Activated T-helper 1 cell treated with Interleukin-2 at 50 U/mL for 16 hours (primary cell): ENCODE measurements at regions not wholly inside any gene's neighbourhood (a gene's known extent, or its start where the extent isn't known, plus 50 kb on each side); places are given as distances from the start of the nearest gene placed in this dataset.

Experiments
- DNase-seq: peaks from one replicate; pipeline ENCODE4 v3.0.0-alpha.2; 2020; ENCODE audit warnings: low read depth

DNA sequence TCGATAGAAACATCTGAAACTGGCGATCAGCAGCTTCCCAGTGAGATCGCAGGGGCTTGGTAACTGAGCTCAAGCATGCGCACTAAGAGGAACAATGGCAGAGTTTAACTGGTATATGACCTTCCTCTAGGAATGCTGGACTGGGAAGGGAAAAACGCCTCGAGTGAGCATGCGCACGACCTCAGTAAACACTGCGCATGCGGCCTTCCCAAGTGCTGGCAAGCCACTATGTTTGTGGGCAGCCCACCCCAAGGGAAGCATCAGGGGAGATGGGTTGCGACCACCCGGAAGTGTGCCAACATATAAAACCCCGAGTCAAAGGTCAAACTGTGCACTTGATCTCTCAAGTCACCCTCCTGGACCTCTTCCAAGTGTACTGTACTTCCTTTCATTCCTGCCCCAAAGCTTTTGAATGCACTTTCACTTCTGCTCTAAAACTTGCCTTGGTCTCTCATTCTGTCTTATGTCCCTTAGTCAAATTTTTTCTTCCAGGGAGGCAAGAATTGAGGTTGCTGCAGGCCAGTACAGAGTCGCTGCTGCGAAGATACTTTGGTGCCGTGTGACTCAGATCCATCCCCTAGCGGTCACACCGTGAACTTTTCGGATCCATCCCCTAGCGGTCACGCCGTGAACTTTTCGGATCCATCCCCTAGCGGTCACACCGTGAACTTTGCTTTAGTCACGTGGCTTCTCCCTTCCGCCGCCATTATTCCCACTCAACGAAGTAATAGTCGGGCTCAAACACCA, 243.3 kb downstream of the FAM43A start:
- DNase-seq = no peak

DNA sequence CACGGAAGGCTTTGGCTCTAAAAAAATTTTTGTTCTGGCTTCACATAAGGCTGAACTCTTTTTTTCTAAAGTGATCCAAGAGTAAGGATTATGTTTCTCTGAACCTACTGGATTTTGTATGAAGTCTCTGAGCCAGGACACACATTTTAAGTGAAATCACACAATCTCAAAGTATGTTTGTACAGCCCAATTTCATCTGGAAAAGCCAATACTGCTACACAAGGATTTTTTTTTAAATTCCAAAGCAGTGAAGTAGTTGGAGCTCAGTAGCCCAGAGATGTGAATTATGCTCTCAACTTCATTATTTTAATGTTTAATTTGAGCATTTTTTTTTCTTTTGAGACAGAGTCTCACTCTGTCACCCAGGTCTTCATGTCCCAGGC, 243.9 kb downstream of the FAM43A start:
- no peak for DNase-seq

DNA sequence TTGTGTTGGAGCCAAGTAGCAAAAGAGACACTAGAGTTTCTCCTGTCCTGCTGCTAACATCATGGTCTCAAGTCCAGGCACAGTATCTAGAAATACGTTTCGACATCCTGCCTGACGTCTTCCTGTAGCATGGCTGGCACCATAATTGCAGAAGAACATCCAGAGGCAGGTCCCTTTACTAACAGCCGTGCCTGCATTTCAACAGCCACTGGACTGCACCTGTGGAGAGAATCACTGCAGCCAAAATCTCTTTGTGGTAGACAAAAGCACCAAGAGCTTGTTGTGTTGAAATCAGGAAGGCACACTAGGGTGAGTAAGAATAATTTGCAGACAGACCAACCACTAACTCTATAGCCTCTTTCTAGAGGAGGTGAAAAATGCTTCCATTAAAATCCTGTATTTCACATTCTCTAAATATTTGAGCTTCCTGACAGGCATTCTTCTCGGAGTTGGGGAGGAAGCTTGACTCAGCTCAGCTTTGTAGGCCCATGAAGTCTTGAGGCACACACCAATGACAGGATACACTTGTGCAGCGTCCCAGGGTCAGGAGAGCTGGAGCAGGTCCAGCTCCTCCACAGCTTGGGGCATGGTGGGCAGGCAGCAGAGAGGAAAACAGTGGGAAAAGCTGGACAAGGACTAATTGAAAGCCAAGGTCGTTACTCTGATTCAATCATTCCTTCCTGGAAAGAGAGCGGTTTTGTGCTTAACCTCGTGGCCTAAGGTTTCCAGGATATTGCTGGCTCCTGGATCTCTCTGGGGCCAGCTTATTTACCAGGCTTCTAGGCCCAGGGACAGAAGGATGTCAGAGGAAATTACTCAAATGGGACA, 244.9 kb downstream of the FAM43A start:
- DNase-seq = no peak

DNA sequence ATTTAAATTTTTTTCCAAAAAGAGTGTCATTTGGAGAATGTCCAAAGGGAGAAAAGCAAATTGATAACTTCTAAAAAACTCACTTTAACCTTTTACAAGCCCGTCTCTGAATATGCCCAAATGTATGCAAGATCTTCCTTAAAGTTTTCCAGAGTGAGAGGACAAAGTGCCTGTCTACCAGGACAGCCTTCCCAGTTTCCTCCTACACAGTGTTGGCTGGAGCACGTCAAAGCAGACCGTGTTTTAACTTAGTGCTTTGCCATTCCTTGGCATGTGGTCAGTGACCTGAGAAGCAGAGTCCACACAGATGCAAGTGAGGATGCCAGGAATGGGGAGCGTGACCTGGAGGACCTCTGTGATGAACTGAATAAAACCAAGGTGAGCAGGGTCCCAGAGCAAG, 245.7 kb downstream of the FAM43A start:
- DNase-seq = no peak

DNA sequence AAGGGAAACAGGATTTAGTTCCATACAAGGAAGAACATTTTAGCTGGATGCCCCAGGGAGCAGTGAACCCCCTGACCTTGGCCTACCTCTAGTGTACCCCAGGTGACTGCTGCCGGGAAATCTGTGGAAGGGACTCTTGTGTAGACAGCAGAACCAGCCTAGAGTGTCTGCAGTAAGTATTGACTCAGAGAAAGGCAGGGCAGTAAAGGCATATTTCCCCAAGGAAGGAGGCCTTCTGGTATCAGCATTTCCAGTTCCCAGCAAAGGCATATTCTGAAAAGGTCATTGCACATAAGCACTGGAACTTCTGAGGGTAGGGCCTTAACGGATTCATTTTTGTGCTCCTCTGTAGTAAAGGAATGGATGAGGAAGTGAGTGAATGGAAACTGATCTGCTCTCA, 246.2 kb downstream of the FAM43A start:
- DNase-seq = no peak

DNA sequence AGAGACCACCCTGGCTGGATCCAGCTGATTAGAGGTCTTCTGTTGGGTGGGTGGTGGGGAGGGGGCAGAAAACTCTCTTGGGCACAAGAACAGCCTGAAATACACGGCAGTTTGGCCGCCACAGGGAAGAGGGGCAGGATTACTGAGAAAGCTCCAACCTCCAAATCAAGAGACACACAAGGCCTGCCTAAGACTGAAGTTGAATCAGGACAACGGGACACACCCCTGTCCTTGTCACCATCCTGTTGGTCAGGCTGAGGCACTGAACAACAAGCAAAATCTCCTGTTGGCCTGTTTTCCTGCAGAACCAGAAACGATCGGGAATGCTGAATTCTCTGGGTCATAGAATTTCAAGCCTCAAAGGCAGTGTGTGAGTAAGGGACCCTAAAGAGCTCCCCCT, 247.8 kb downstream of the FAM43A start:
- DNase-seq = no peak

DNA sequence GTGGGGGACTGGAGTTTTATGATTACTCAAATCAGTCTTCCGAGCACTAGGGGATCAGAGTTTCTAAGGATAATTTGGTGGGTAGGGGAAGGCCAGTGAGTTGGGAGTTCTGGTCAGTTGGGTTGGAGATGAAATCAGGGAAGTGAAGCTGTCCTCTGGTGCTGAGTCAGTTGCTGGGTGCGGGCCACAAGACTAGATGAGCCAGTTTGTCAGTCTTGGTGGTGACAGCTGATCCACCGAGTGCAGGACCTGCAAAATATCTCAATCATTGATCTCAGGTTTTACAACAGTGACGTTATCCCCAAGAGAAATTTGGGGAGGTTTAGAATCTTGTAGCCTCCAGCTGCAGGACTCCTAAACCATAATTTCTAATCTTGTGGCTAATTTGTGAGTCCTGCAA, 249.4 kb downstream of the FAM43A start:
- DNase-seq = no peak

DNA sequence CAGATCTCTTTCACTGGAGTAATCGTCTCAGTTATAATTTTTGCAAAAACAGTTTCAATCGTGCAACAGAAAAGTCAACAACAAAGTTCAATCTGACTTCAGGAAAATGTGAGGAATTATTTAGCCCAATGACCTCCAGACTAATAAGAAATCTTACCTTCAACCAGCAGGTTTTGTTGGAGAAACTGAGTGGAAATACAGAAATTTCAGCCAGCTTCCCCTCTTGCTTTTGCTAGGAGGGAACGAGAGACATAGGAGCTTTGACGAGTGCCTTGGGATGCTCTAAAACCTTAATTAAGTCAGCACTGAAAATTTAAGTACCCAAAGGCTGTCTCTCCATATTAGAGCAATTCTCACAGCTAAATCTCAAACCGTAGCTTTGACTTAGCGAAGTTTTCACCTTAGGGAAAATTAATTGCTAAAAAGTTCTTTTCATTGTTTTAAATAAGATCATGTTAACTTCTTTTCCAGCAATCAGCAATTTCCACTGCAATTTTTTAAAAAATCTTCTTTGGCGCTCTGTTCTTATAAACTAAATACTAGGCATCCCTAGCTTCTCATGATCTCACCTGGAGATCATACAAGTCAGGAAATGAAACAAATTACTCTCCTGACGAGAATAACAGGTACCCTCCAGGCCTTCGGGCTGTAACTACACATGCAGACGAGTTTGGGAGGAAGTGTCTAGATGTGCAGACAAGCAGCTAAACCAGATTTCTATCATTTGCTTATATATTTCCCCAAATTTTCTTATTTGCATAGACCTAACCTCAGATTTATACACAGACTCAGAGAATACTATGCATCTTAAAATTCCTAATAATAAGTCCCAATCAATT, 250.2 kb downstream of the FAM43A start:
- DNase-seq = no peak

DNA sequence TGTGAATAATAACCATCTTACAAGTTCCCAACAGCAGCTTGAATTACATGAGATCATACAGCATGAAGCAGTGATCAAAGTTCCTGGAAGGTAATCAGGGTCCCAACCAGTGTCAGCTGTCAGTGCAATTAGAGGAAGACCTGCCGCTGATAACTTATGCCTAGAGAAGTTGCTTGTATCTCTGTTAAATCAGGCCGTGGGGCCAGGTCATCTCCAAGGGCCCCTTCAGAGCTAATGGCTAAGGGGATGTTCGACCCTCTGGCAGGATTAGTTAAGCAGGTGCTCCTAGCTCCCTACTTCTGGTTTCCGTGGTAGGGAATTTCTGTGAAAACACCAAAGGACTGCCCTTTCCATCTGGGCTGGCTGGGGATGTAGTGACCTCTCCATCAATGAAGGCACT, 251.0 kb downstream of the FAM43A start:
- DNase-seq = no peak

- no peak for DNase-seq
Observed at GRCh38 chr3:194937144-194937543, 251.5 kb downstream of the FAM43A start.

GRCh38 chr3:194937882-194938321, 252.2 kb downstream of the FAM43A start:
- no peak for DNase-seq

DNA sequence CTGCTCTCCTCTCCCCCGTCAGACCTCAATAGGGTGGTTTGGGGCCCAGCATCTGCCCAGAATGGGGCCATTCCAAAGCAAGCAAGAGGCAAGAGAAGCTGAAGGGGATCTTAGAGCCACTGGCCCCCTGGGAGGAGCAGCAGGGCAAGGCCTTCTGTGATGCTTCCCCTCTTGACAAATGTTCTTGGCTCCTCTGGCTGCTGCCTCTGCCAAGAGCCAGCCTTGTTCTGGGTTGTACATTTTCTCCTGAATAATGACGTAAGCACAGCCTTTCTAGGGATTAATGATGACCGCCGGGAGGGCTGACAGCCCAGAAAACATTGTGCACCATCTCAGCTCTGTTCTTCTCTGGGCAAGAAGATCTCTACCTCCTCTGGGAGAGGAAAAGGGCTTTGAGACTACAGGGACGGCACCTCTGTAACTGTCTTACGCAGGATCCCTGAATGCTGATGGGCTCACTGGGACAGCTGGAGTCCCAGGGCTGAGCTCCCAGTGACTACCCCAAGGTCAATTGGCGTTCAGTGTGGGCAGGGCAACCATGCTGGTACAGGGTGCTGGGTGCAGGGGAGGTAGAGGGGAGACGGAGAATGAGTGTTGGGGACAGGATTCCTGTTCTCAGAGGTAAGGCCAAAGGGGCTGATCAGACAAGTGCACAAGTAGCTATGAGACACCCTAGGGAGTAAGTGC, 253.3 kb downstream of the FAM43A start:
- DNase-seq = no peak

DNA sequence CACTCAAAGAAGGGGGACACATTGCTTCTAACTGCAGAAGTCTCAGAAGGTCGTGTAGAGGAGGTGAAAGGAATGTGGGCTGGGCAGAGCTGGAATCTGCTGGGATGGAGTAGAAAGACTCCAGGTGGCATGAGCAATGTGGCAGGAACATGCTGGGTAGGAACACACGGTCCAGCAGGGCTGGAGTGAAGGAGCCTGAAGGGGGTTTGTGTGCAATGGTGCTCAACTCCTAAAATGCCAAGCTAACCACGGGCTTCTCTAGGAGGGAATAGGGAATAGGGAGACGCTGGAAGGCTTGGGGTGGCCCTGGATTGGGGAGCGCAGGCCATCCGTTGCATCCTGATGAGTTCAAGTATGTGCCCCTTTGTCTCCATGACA, 253.8 kb downstream of the FAM43A start:
- DNase-seq = no peak

- no peak for DNase-seq
Observed at GRCh38 chr3:194939949-194940770, 254.5 kb downstream of the FAM43A start.

- no peak for DNase-seq
Observed at GRCh38 chr3:194941360-194941955, 255.8 kb downstream of the FAM43A start.

GRCh38 chr3:194941956-194942511, 256.4 kb downstream of the FAM43A start:
- no peak for DNase-seq

DNA sequence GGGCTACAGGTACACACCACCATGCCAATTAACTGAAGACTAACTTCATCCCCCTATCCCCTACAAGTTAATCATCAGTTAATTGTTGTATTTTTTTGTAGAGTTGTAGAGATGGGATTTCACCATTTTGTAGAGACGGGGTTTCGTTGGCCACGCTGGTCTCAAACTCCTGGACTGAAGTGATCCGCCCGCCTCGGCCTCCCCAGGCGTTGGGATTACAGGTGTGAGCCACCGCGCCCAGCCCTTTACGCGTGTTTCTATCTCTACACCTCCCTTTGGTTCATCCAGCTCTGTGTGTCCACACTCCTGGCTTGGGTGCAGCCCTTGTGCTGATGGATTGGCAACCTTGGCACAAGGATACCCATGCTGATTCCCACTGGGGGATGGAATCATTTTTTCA, 258.8 kb downstream of the FAM43A start:
- no peak for DNase-seq

DNA sequence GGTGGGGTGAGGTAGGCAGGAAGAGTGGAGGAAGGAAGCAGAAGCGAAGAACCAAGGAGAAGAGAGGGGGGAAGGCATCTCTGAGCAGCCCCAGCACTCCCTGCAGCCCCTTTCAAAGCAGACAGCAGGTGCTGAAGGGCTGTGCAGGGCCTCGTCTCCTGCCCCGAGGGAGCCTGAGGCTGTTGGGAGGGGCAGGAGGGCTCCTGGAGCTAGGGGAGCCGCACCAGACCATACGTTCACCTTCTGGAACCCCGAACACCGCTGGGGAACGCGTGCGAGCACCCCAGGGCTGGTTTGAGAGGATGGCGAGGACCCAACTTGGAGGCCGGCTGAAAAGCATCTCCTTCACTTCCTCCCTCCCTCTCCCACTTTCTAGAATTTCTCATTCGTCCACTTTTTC, 259.8 kb downstream of the FAM43A start:
- no peak for DNase-seq

- DNase-seq = no peak
Observed at GRCh38 chr3:194946091-194946490, 260.4 kb downstream of the FAM43A start.

GRCh38 chr3:194949592-194949991, 263.9 kb downstream of the FAM43A start:
- no peak for DNase-seq
